Choroid plexus epithelial cell (primary cell): ENCODE measurements at regions not wholly inside any gene's neighbourhood (a gene's known extent, or its start where the extent isn't known, plus 50 kb on each side); places are given as distances from the start of the nearest gene placed in this dataset.
"Not testable (repeated sequence)": the region's sequence is repeated elsewhere in the genome, so short reads cannot be mapped to it uniquely, and the experiment has no call there.

Experiments used
- DNase-seq: peaks from one replicate; pipeline ENCODE4 v3.0.0-alpha.2; 2010; ENCODE audit warnings: low read depth
- H3K4me3 ChIP-seq: 2 replicates; pipeline ENCODE4 v1.5.1; 2011; ENCODE audit warnings: low read depth, mild to moderate bottlenecking, control low read depth, low read length, moderate library complexity
- CTCF ChIP-seq: conservative IDR thresholded peaks from 2 replicates; pipeline ENCODE4 v1.5.1; 2011; ENCODE audit warnings: low read depth, mild to moderate bottlenecking, control low read depth, inconsistent platforms, low read length, moderate library complexity

DNA sequence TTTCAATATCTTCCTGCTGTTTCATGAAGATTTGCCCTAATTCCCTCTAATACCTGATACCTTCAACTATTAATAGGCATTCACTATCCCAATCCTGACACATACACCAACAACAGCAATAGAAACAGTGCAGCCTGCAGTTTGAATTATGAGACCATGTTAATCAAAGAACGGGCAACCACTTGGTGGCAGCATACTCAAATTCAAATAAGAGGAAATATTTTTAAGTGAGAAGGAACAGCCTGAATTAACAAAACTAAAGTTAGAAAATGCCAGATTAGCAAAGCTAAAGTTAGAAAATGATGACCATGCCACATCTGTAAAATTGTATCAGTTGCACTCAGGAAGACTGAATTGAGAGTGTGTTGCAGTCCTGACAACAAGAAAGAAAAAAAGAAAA is 204.9 kb downstream of the SMARCA1 start:
- TF ChIP-seq CTCF, result peak; percentile 46
- no peak overlapping the region for H3K4me3 ChIP-seq
- peak; percentile 43 for DNase-seq

GRCh38 chrX:129316461-129316860 is 206.8 kb downstream of the SMARCA1 start:
- no peak for DNase-seq
- H3K4me3 ChIP-seq, result no peak overlapping the region
- no peak for TF ChIP-seq CTCF

DNA sequence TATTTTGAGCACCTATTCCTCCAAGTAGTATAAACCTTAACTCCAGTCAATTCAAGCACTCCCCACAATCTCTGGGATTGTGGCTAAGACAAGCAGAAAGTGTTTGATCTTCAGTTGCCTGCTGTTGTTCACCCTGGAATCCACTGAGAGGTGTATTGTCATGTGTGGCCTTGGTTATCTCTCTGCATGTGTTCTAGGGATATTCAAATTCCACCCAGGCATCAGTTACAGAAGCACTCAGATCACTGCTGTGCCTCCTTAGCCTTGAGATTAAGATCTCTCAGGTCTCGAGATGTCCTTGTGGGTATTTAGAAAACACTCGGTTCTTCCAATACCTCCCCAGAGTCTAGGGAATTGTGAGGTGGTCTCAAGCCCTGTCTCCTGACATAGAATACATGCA is 213.3 kb downstream of the SMARCA1 start:
- DNase-seq, result no peak
- no peak for TF ChIP-seq CTCF
- no peak overlapping the region for H3K4me3 ChIP-seq

DNA sequence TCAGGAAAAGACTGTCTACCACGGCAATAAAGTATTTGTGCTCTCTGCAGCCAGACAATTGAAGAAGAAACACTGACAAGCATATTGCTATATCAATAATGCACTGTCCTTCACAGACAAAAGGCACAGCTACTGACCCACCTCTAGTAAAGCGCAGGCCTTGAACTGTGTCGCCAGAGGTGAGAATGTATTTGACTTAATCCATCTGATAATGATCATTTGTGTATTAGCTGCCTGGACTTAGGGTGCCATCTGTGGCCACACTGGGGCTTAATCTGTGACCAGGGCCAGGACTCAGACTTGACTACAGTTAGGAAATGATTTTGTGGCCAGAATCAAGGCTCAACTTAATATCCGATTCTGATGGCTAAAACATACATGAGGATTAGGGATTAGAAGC is 260.4 kb downstream of the SMARCA1 start:
- DNase-seq, result no peak
- TF ChIP-seq CTCF, result no peak
- no peak overlapping the region for H3K4me3 ChIP-seq

- not testable (repeated sequence) for H3K4me3 ChIP-seq, DNase-seq
Observed at GRCh38 chrX:129255516-129255915, 267.8 kb downstream of the SMARCA1 start.

DNA sequence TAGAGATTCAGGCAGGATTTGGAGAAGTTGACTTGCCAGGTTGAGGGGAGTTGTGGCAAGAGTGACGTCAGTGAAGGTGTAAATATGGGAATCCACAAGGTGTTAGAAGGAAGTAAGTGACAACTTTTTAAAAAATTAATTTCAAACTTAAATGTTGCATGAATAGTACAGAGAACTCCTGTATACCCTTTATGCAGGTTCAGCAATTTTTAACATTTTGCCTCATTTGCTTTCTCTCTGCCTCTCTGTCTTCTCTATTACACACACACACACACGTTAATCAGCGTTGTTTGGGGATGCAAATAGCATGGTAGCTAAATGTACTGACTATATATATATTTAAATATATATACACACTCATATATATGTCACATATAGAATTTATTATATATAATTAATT is 273.7 kb downstream of the SMARCA1 start:
- DNase-seq, result no peak
- H3K4me3 ChIP-seq, result no peak overlapping the region
- TF ChIP-seq CTCF, result no peak

GRCh38 chrX:129247642-129248041 is 275.6 kb downstream of the SMARCA1 start:
- no peak for TF ChIP-seq CTCF
- no peak for DNase-seq
- no peak overlapping the region for H3K4me3 ChIP-seq

DNA sequence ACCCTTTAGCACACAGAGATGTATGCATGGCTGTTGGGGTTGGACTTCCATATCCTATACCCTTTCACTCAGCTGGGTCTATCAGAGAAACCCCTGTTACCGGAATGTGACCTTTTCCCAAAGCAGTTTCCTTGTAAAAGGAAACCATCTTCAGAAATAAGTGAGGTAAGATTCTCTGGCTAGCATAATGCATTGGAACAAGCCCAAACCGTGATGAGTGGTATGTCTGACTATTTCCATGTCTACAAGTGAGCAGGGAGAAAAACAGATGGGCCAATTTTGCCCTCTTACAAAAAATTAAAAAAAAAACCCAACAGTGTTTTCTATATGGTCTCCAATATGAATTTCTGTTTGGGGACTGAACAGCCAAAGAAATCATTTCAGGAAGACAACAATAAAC is 283.9 kb downstream of the SMARCA1 start:
- TF ChIP-seq CTCF, result no peak
- DNase-seq, result peak; percentile 14

More for the DNA sequence above, 283.9 kb downstream of the SMARCA1 start:
- H3K4me3 ChIP-seq, result no peak overlapping the region
